ENCODE measurements at regions not wholly inside any gene's neighbourhood (a gene's known extent, or its start where the extent isn't known, plus 50 kb on each side); places are given as distances from the start of the nearest gene placed in this dataset.

DNA sequence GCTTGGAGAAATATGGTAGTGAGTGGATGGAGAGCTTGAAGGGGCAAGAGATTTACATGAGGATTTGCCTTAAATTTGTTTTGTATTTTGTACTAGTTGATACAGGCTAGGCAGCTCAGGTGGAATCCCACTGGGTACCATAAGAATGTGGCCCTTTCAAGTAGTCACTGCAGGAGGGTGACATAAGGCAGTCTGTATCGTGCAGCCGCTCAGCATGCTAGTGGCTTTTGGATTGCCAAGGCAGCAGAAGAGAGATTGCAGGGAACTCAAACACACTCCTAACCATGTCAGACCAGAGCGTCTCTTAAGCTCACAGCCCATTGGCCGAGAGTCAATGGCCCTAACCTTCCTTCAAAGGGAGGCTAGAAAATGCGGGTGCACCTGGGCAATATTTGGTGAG lies 420.0 kb downstream of the ADGRL2 start:
- H3K4me3 ChIP-seq = no peak overlapping the region
- TF ChIP-seq, protein P1, sequence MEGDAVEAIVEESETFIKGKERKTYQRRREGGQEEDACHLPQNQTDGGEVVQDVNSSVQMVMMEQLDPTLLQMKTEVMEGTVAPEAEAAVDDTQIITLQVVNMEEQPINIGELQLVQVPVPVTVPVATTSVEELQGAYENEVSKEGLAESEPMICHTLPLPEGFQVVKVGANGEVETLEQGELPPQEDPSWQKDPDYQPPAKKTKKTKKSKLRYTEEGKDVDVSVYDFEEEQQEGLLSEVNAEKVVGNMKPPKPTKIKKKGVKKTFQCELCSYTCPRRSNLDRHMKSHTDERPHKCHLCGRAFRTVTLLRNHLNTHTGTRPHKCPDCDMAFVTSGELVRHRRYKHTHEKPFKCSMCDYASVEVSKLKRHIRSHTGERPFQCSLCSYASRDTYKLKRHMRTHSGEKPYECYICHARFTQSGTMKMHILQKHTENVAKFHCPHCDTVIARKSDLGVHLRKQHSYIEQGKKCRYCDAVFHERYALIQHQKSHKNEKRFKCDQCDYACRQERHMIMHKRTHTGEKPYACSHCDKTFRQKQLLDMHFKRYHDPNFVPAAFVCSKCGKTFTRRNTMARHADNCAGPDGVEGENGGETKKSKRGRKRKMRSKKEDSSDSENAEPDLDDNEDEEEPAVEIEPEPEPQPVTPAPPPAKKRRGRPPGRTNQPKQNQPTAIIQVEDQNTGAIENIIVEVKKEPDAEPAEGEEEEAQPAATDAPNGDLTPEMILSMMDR (IDR thresholded peaks at IDR 0.05) = no peak
- TF ChIP-seq POLR2A (IDR thresholded peaks at IDR 0.05) = no peak
- ATAC-seq (no peak), DNase-seq (no peak)
- intact Hi-C loops (cut with DNase I) = no loop called here
- H3K36me3 ChIP-seq = no peaks in the 10 kb centered on the region
- no peak overlapping the region for H3K27ac ChIP-seq
- 92 to 97% (median 92%) methylated on average over 5 of the region's 5 CpGs for WGBS, 4 donors
- H3K9me3 ChIP-seq = no peaks in the 10 kb centered on the region
- H3K4me1 ChIP-seq = peaks cover 0 to 12% (median under 1%) of the 10 kb centered on the region in 12 donors
- H3K27me3 ChIP-seq = no peaks in the 10 kb centered on the region

DNA sequence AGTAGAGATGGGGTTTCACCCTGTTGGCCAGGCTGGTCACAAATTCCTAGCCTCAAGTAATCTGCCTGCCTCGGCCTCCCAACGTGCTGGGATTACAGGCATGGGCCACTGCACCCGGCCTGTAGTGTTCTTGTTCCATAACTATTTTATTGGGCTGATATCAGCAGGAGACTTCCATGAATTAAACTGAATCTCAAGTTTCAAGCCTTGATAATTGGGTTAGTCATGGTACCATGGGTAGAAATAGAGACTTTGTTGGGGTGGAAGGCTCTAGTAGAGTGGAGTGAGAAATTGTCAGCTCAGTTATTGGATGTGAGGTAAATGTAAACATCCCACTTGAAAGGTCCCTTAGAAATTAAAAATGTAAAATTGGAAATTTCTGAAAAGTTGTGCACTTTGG lies 419.1 kb downstream of the ADGRL2 start:
- DNase-seq (no peak), ATAC-seq (no peak)
- WGBS, 4 donors = 95 to 98% (median 97%) methylated on average over 3 of the region's 3 CpGs
- no peak for TF ChIP-seq POLR2A (IDR thresholded peaks at IDR 0.05)
- TF ChIP-seq, protein P1 (IDR thresholded peaks at IDR 0.05) = no peak
- Histone ChIP-seq H3K27ac (no peak overlapping the region), H3K27me3 (no peaks in the 10 kb centered on the region), H3K36me3 (no peaks in the 10 kb centered on the region), H3K9me3 (no peaks in the 10 kb centered on the region), H3K4me1 (peaks cover 0 to 12% (median 0%) of the 10 kb centered on the region in 12 donors), H3K4me3 (no peak overlapping the region)
- intact Hi-C loops (cut with DNase I) = no loop called here

DNA sequence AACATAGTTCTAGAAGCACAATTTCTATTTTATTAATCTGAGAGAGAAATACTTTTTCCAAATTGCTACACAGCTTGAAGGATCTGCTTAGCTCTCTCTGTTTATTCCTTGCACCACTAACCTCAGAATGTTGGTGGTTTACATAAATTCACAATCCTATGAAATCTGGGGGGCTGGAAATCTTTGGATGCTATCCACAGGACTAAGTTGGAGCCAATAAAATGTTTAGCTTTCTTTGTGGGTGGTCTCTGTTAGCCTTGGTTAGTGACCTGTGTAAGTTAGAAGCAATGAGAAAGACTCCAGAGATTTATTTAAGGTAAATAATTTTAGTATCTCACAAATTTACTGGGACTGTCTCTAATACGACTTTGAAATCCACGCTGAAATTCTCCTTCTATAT lies 418.1 kb downstream of the ADGRL2 start:
- H3K36me3 ChIP-seq = no peaks in the 10 kb centered on the region
- ATAC-seq (no peak), DNase-seq (no peak)
- no peak overlapping the region for H3K27ac ChIP-seq
- no peaks in the 10 kb centered on the region for H3K9me3 ChIP-seq
- intact Hi-C loops (cut with DNase I) = no loop called here
- H3K4me3 ChIP-seq = no peak overlapping the region
- H3K27me3 ChIP-seq = no peaks in the 10 kb centered on the region
- peaks cover 0 to 14% (median 0%) of the 10 kb centered on the region in 12 donors for H3K4me1 ChIP-seq
- TF ChIP-seq, protein P1 (IDR thresholded peaks at IDR 0.05) = no peak
- no peak for TF ChIP-seq POLR2A (IDR thresholded peaks at IDR 0.05)
- 92 to 97% (median 94%) methylated on average over 2 of the region's 2 CpGs for WGBS, 4 donors

DNA sequence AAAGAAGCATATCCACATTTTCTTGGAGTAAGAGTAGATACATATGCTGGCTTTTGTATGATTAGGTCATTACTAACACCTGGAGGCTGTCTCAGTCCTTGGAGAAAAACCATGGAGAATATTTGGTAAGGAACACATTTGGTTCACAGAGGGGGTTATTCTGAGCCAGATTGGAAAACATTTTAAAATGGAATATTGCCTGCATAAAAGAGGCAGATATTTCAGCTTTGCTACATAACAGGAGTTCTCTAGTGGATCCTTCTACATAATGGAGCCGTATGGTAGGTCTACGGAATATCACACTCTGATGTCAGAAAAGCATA lies 415.1 kb downstream of the ADGRL2 start:
- WGBS, 4 donors = 93 to 97% (median 95%) methylated on average over 2 of the region's 2 CpGs
- H3K9me3 ChIP-seq = no peaks in the 10 kb centered on the region
- ATAC-seq (no peak), DNase-seq (no peak)
- H3K4me3 ChIP-seq = no peak overlapping the region
- intact Hi-C loops (cut with DNase I) = loop anchor here in 1 of 10 donors (2.0 kb wide), 1 partner anchor 15 kb away; no protein-coding TSS in a partner anchor
- H3K36me3 ChIP-seq = no peaks in the 10 kb centered on the region
- peaks cover 0 to 14% (median 0%) of the 10 kb centered on the region in 12 donors for H3K4me1 ChIP-seq
- no peaks in the 10 kb centered on the region for H3K27me3 ChIP-seq
- H3K27ac ChIP-seq = no peak overlapping the region
- TF ChIP-seq POLR2A (IDR thresholded peaks at IDR 0.05) = no peak
- TF ChIP-seq, protein P1 (IDR thresholded peaks at IDR 0.05) = no peak
